ENCODE measurements at regions not wholly inside any gene's neighbourhood (a gene's known extent, or its start where the extent isn't known, plus 50 kb on each side); places are given as distances from the start of the nearest gene placed in this dataset.

GRCh38 chr2:8432706-8433336, 249.0 kb upstream of the ID2 start:
- intact Hi-C loops (cut with DNase I) = no loop called here
- TF ChIP-seq CTCF (IDR thresholded peaks at IDR 0.05) = no peak
- peak in 1 of 6 donors; percentile 4 for DNase-seq
- 91 to 99% methylated on average over 9 of the region's 9 CpGs for WGBS, 2 donors
- no peak for FAIRE-seq
- Histone ChIP-seq H3K27me3 (no peaks in the 10 kb centered on the region), H3K4me3 (no peak overlapping the region), H3K9me3 (no peaks in the 10 kb centered on the region), H3K27ac (no peak overlapping the region), H3K4me1 (no peaks in the 10 kb centered on the region), H3K36me3 (no peaks in the 10 kb centered on the region)
- ATAC-seq = no peak

DNA sequence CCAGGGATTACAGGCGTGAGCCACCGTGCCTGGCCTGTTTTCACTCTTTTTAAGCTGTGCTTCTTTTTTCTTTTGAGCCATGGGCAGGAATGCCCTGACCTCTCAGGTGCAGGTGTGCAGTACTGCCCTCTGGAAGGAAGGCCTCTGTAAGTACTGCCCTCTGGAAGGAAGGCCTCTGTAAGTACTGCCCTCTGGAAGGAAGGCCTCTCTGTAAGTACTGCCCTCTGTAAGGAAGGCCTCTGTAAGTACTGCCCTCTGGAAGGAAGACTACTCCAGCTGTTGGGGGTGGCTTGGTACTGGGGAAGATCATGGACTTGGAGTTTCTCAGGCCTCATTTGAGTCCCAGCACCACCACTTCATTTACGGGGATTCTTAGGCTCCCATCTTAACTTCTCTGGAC, 248.5 kb upstream of the ID2 start:
- ATAC-seq (no peak), DNase-seq (peak in 1 of 6 donors; percentile 2), FAIRE-seq (no peak)
- H3K27ac ChIP-seq = no peak overlapping the region
- H3K27me3 ChIP-seq = no peaks in the 10 kb centered on the region
- no peaks in the 10 kb centered on the region for H3K36me3 ChIP-seq
- no peak overlapping the region for H3K4me3 ChIP-seq
- H3K9me3 ChIP-seq = no peaks in the 10 kb centered on the region
- no peaks in the 10 kb centered on the region for H3K4me1 ChIP-seq
- no peak for TF ChIP-seq CTCF (IDR thresholded peaks at IDR 0.05)
- WGBS, 2 donors = 91 to 98% methylated on average over 3 of the region's 3 CpGs
- intact Hi-C loops (cut with DNase I) = no loop called here

DNA sequence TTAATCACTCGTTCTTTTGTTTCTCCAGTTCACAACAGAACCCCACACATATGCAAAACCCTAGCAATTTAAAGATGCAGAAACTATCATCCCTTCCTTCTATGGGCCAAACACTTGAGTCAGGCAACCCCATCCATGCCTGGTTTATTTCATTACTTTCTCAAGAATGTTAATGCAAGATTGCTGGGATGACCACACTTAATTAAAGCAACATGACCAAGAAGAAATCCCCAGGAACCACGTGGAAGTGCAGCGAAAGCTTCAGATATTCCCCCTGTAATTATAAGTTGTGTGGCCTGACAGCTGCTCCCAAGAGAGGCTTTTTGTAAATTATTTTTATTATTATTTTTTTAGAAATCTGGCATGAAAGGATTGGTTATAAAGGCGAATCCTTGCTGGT, 246.2 kb upstream of the ID2 start:
- Histone ChIP-seq H3K36me3 (no peaks in the 10 kb centered on the region), H3K27ac (no peak overlapping the region), H3K27me3 (no peaks in the 10 kb centered on the region), H3K4me3 (no peak overlapping the region), H3K9me3 (no peaks in the 10 kb centered on the region), H3K4me1 (no peaks in the 10 kb centered on the region)
- FAIRE-seq = no peak
- 75 to 84% methylated on average over 4 of the region's 4 CpGs for WGBS, 2 donors
- DNase-seq = peak in 1 of 6 donors; percentile 1
- TF ChIP-seq CTCF (IDR thresholded peaks at IDR 0.05) = no peak
- intact Hi-C loops (cut with DNase I) = no loop called here
- no peak for ATAC-seq

GRCh38 chr2:8436585-8436984, 245.3 kb upstream of the ID2 start:
- Histone ChIP-seq H3K27me3 (no peaks in the 10 kb centered on the region), H3K4me3 (no peak overlapping the region), H3K9me3 (no peaks in the 10 kb centered on the region), H3K4me1 (no peaks in the 10 kb centered on the region), H3K27ac (no peak overlapping the region), H3K36me3 (no peaks in the 10 kb centered on the region)
- WGBS, 2 donors = 83 to 97% methylated on average over 3 of the region's 3 CpGs
- FAIRE-seq (no peak), ATAC-seq (no peak), DNase-seq (peak in 1 of 6 donors; percentile 4)
- TF ChIP-seq CTCF (IDR thresholded peaks at IDR 0.05) = no peak
- intact Hi-C loops (cut with DNase I) = no loop called here

DNA sequence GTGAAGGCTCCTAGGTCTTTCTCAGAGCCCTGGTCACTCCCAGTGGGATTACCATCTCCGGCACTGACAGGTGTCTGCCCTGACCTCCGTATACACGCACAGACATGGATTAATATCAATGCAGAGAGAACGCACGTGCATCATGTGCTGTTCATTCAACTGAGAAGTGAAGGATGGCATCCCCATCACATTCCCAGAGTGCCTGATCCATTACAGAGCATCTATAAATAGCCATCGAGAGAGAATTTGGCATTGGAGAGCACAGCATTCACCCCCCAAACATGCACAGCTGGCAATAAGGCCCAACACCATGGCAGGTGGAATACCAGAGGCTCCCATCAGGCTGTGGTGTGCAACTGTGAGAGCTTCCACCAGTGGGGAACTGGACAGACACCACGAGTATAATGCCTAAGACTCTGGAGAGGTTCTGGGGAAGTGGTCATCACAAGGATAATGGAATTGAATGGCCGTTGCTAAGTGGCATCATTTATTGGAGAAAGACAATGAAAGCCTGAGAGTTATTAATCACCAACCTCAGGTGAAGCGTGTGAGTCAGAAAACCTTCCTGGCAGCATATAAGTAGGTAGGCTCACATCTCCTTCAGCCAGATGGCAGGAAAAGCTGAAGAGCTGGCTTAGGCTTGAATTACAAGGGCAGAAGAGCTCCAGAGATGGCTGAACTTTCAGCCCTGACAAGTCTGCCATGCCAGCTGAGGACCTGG, 244.5 kb upstream of the ID2 start:
- 88 to 94% methylated on average over 9 of the region's 9 CpGs for WGBS, 2 donors
- ATAC-seq (no peak), FAIRE-seq (no peak), DNase-seq (peak in 1 of 6 donors; percentile 5)
- no peaks in the 10 kb centered on the region for H3K4me1 ChIP-seq
- H3K4me3 ChIP-seq = no peak overlapping the region
- no peaks in the 10 kb centered on the region for H3K36me3 ChIP-seq
- H3K27me3 ChIP-seq = no peaks in the 10 kb centered on the region
- no peak for TF ChIP-seq CTCF (IDR thresholded peaks at IDR 0.05)
- intact Hi-C loops (cut with DNase I) = no loop called here
- H3K27ac ChIP-seq = no peak overlapping the region
- no peaks in the 10 kb centered on the region for H3K9me3 ChIP-seq
